GM23248 (cell line): ENCODE measurements at regions not wholly inside any gene's neighbourhood (a gene's known extent, or its start where the extent isn't known, plus 50 kb on each side); places are given as distances from the start of the nearest gene placed in this dataset.

Source experiments
- EZH2 ChIP-seq: fragments of 200-600 bp; sonication (generic); IDR thresholded peaks from 2 replicates; pipeline ENCODE4 v1.6.1; 2018; ENCODE audit warnings: antibody characterized with exemption, mild to moderate bottlenecking; ENCODE audit not compliant: insufficient read depth, poor library complexity, severe bottlenecking
- EZH2phosphoT487 ChIP-seq: fragments of 200-600 bp; sonication (generic); IDR thresholded peaks from 2 replicates; pipeline ENCODE4 v1.6.1; 2018; ENCODE audit warnings: antibody characterized with exemption, moderate library complexity, mild to moderate bottlenecking, low read depth; ENCODE audit not compliant: insufficient read depth

GRCh38 chr2:186138845-186139244, 347.2 kb upstream of the ZC3H15 start:
- TF ChIP-seq EZH2 = no peak
- no peak for TF ChIP-seq EZH2phosphoT487
